ENCODE measurements at regions not wholly inside any gene's neighbourhood (a gene's known extent, or its start where the extent isn't known, plus 50 kb on each side); places are given as distances from the start of the nearest gene placed in this dataset.
"Not testable (repeated sequence)": the region's sequence is repeated elsewhere in the genome, so short reads cannot be mapped to it uniquely, and the experiment has no call there.

- TF ChIP-seq CTCF (IDR thresholded peaks at IDR 0.05; ENCODE audit: low read length), result no peak
- TF ChIP-seq EZH2 (IDR thresholded peaks at IDR 0.05; ENCODE audit: borderline replicate concordance, low read length), result no peak
- Histone ChIP-seq H3K4me2 (ENCODE audit: low read length) (no peak overlapping the region), H3K36me3 (ENCODE audit: insufficient read depth, low read length) (no peaks in the 10 kb centered on the region), H3K4me1 (ENCODE audit: insufficient read depth, low read length, severe bottlenecking) (no peaks in the 10 kb centered on the region), H2AFZ (ENCODE audit: low read length) (no peak overlapping the region), H3K9me3 (ENCODE audit: low read length) (no peaks in the 10 kb centered on the region), H3K9ac (ENCODE audit: low read length) (no peak overlapping the region), H3K27me3 (ENCODE audit: insufficient read depth, low read length) (no peaks in the 10 kb centered on the region), H3K27ac (ENCODE audit: low read depth, low read length, poor library complexity, severe bottlenecking) (no peak overlapping the region), H3K79me2 (ENCODE audit: insufficient read depth, low read length) (no peaks in the 10 kb centered on the region), H3K9me2 (ENCODE audit: low read depth, low read length) (no peaks in the 10 kb centered on the region), H3F3A (ENCODE audit: insufficient read depth, low read length) (no peaks in the 10 kb centered on the region), H4K20me1 (ENCODE audit: insufficient read depth, low read length) (no peaks in the 10 kb centered on the region), H3K4me3 (ENCODE audit: low read depth, low read length, poor library complexity, severe bottlenecking) (no peak overlapping the region)
Observed at GRCh38 chr3:55143336-55143735, 215.5 kb upstream of the LRTM1 start.

- not testable (repeated sequence) for H4K20me1 ChIP-seq (ENCODE audit: insufficient read depth, low read length); H3K9ac ChIP-seq (ENCODE audit: low read length); H3F3A ChIP-seq (ENCODE audit: insufficient read depth, low read length); H3K36me3 ChIP-seq (ENCODE audit: insufficient read depth, low read length); H2AFZ ChIP-seq (ENCODE audit: low read length); H3K27me3 ChIP-seq (ENCODE audit: insufficient read depth, low read length); H3K9me3 ChIP-seq (ENCODE audit: low read length); H3K4me1 ChIP-seq (ENCODE audit: insufficient read depth, low read length, severe bottlenecking); H3K4me2 ChIP-seq (ENCODE audit: low read length); H3K27ac ChIP-seq (ENCODE audit: low read depth, low read length, poor library complexity, severe bottlenecking); H3K4me3 ChIP-seq (ENCODE audit: low read depth, low read length, poor library complexity, severe bottlenecking); H3K9me2 ChIP-seq (ENCODE audit: low read depth, low read length); H3K79me2 ChIP-seq (ENCODE audit: insufficient read depth, low read length)
Observed at GRCh38 chr3:55136291-55136690, 208.4 kb upstream of the LRTM1 start.

- Histone ChIP-seq H3K79me2 (ENCODE audit: insufficient read depth, low read length) (no peaks in the 10 kb centered on the region), H3K4me2 (ENCODE audit: low read length) (no peak overlapping the region), H3K9ac (ENCODE audit: low read length) (no peak overlapping the region), H3K36me3 (ENCODE audit: insufficient read depth, low read length) (no peaks in the 10 kb centered on the region), H3K4me1 (ENCODE audit: insufficient read depth, low read length, severe bottlenecking) (no peaks in the 10 kb centered on the region), H3F3A (ENCODE audit: insufficient read depth, low read length) (no peaks in the 10 kb centered on the region), H3K9me3 (ENCODE audit: low read length) (no peaks in the 10 kb centered on the region), H3K27ac (ENCODE audit: low read depth, low read length, poor library complexity, severe bottlenecking) (no peak overlapping the region), H4K20me1 (ENCODE audit: insufficient read depth, low read length) (no peaks in the 10 kb centered on the region), H3K9me2 (ENCODE audit: low read depth, low read length) (no peaks in the 10 kb centered on the region), H2AFZ (ENCODE audit: low read length) (no peak overlapping the region), H3K4me3 (ENCODE audit: low read depth, low read length, poor library complexity, severe bottlenecking) (no peak overlapping the region), H3K27me3 (ENCODE audit: insufficient read depth, low read length) (no peaks in the 10 kb centered on the region)
- no peak for TF ChIP-seq EZH2 (IDR thresholded peaks at IDR 0.05; ENCODE audit: borderline replicate concordance, low read length)
- no peak for TF ChIP-seq CTCF (IDR thresholded peaks at IDR 0.05; ENCODE audit: low read length)
Observed at GRCh38 chr3:55128225-55128823, 200.5 kb upstream of the LRTM1 start.

GRCh38 chr3:55127565-55127964, 199.7 kb upstream of the LRTM1 start:
- Histone ChIP-seq H3F3A (ENCODE audit: insufficient read depth, low read length) (no peaks in the 10 kb centered on the region), H3K9ac (ENCODE audit: low read length) (no peak overlapping the region), H2AFZ (ENCODE audit: low read length) (no peak overlapping the region), H3K4me2 (ENCODE audit: low read length) (no peak overlapping the region), H3K79me2 (ENCODE audit: insufficient read depth, low read length) (no peaks in the 10 kb centered on the region), H3K36me3 (ENCODE audit: insufficient read depth, low read length) (no peaks in the 10 kb centered on the region), H3K9me3 (ENCODE audit: low read length) (no peaks in the 10 kb centered on the region), H3K27ac (ENCODE audit: low read depth, low read length, poor library complexity, severe bottlenecking) (no peak overlapping the region), H3K9me2 (ENCODE audit: low read depth, low read length) (no peaks in the 10 kb centered on the region), H3K4me3 (ENCODE audit: low read depth, low read length, poor library complexity, severe bottlenecking) (no peak overlapping the region), H3K4me1 (ENCODE audit: insufficient read depth, low read length, severe bottlenecking) (no peaks in the 10 kb centered on the region), H4K20me1 (ENCODE audit: insufficient read depth, low read length) (no peaks in the 10 kb centered on the region), H3K27me3 (ENCODE audit: insufficient read depth, low read length) (no peaks in the 10 kb centered on the region)
- TF ChIP-seq CTCF (IDR thresholded peaks at IDR 0.05; ENCODE audit: low read length) (no peak), EZH2 (IDR thresholded peaks at IDR 0.05; ENCODE audit: borderline replicate concordance, low read length) (no peak)

Measured in OCI-LY1 (cell line).